Skin epidermis (tissue), 12 donors: ENCODE measurements at regions not wholly inside any gene's neighbourhood (a gene's known extent, or its start where the extent isn't known, plus 50 kb on each side); places are given as distances from the start of the nearest gene placed in this dataset.

Experiments
- H3K27ac ChIP-seq, 21 experiments: fragments of 200-600 bp; sonication (generic) in 11 of 21; one replicate each; pipeline ENCODE4 v1.5.0; 2020; ENCODE audit warnings: mild to moderate bottlenecking in 3 of 21, inconsistent platforms in 2 of 21, moderate library complexity in 2 of 21
- H3K4me3 ChIP-seq, 7 experiments: fragments of 200-600 bp; sonication (generic) in 2 of 7; one replicate each; pipeline ENCODE4 v1.5.0; 2020; ENCODE audit warnings: inconsistent platforms in 2 of 7, mild to moderate bottlenecking in 2 of 7, moderate library complexity in 1 of 7

DNA sequence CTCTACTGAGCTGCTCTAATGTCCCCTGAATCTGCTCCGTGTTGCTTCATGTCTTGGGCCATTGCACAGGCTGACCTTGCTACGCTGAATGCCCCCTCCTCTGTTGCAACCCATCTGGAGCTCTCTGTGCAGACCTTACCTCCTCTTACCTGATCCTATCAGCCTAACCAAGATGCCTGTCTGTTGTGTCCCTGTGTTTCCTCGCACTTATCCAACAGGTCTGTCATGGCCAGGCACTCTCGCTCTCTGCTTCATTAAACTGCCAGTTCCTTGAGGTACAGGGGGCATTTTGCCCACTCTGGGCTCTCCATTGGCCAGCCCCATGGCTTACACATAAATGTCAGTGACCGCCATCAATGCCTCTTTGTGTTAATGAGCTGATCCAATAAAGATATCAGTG lies 277.7 kb upstream of the TSHZ3 start:
- H3K27ac ChIP-seq = no peak overlapping the region
- no peak overlapping the region for H3K4me3 ChIP-seq

DNA sequence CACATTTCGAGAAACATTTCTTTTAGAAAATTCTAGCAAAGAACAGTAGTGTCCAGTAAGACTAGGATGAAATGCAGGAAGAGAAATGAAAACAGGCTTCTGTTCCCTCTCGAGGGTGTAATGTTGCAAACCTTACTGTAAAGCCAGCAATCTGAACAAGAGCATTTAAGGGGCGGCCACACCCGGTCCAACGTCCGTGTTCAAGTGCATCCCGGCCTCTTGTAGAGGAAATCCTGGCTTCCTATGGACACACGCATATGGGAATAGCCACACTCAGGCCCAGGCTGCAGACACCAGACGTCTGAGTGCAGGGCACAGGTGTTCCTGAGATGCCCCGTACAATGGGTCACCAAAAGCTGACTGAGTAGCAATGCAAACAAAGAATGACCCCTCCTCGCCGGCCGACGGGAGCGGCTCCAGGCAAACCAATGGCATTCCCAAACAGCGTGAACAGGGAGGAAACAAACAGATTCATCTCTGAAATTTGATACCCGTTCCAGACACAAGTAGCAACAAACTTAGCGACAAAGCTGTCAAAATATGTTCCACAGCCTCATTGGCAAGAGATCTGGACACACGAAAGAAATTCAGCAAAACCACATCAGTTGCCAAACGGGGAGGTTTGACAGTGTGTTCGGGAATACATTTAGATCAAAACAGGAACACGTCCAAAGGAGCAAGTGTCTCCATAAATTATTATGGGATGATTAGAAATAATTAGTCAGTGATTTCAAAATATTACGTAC lies 278.6 kb upstream of the TSHZ3 start:
- no peak overlapping the region for H3K4me3 ChIP-seq
- H3K27ac ChIP-seq = no peak overlapping the region

DNA sequence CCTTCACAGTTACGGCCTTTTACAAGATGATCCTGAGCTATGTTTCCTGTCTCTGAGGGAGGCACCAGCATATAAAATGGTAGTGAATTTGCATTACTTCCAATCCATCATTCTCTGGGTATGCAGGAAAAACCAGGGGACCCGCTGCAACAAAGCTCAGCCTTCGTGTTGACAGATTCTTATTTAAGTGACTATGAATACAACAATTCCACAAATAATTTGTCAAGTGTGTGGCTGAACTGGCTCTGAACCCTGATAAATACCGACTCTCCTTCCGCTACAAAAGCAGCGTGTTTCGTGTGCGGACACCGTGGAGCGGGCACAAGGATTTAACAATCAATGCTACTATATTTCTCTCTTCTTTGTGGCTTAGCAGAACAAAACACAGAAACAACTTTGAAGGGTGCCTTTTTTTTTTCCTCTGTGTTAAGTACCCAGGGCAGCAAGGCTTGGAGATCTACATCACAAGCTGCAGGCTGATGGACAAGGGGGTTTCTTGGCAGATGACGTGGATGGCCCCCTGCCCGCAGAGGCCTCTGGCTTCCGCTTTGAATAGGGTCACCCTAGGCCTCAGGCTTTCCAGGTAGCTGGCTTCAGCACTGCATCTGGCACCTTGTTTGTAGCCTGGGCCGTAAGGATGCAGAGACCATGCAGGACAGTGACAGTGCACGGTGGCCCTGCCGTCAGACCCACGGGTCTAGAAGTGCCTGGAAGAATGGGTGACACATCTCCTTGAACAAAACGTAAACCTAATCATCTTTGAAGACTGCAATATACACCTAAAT lies 280.5 kb upstream of the TSHZ3 start:
- Histone ChIP-seq H3K27ac (no peak overlapping the region), H3K4me3 (no peak overlapping the region)

DNA sequence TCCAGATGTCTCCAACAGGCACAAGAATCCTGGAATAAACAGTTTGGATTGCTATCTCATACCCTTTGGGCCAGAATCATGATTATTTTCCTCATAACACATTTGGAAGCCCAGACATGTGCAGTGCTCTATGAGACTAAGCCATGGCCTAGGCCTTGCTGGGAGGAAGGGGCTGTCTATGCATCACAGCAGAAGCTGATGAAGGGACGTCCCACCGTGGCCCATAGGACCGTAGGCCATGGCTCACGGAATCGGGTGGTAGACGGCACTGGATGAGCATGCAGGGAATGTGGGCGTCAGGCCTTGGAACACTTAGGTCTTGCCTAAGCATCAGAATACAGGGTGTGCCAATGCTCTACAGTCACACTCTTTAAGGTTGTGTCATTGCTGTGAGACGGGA lies 283.8 kb upstream of the TSHZ3 start:
- no peak overlapping the region for H3K4me3 ChIP-seq
- H3K27ac ChIP-seq = no peak overlapping the region

DNA sequence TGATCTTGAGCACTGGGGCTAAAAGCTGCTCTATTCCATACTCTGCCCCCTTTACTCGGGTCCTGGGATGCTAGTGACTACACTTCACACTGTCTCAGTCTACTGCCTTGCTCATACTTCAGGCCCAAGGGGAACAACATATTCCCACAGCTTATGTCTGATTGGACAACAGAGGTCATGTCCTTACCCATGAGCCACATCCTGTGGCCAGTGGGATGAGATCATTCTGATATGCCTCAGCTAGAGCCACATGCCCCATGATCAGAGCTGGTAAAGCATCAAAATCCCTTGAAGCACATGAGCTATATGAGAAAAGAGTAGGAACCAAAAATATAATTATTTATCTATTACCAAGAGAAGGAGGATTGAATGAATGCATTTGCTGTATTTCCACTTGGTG lies 290.1 kb upstream of the TSHZ3 start:
- no peak overlapping the region for H3K4me3 ChIP-seq
- H3K27ac ChIP-seq = no peak overlapping the region

DNA sequence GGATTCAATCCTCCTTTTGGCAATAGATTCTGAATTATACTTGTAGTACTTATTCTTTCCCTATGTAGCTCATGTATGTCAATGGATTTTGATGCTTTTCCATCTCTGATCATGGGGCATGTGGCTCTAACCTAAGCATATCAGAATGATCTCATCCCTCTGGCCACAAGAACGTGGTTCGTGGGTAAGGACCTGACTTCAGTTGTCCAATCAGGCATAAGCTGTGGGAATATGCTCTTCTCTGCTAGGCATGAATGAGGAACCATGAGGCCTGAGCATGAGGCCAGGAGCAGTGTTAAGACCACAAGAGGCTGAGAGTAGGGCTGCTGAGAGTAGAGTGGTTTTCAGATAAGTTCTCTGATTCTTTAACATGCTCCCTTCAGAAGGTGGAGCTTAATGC lies 292.4 kb upstream of the TSHZ3 start:
- H3K27ac ChIP-seq = no peak overlapping the region

DNA sequence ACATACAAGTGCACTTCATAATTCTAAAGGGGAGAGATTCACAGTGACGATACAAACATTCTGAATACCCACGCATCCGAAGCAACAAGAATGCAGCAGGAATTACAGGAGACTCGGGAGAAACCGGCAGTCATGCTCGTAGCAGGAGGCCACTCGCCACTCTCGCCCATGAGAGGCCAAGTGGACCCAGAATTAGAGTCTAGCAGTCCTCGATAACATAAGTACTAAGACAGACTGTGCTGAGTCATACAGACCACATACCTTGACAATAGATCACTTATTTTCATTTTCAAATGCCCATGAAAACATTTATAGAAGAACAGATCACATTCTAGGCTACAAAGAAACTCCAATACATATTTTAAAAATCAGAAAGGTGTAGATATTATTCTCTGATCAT lies 299.1 kb upstream of the TSHZ3 start:
- H3K27ac ChIP-seq = no peak overlapping the region
- no peak overlapping the region for H3K4me3 ChIP-seq

More for the DNA sequence above, 292.4 kb upstream of the TSHZ3 start:
- no peak overlapping the region for H3K4me3 ChIP-seq

DNA sequence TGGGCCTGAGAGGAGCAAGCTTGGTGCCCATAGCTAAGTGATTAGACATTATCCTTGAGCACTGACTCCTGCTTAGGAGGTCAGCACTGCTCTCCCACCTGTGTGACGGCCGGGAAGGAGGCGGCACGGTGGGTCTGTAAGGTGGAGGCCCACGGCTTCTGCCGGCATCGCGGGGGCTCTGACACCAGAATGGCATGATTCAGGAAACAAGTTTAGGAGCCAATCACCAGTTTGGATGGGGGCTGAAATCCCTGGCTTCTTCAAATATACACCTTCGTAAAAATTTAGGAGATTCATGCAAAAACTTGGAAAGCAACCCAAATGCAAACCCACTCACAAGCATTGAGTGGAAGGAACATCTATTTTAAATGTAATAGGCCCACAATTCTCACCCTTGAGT lies 307.3 kb upstream of the TSHZ3 start:
- Histone ChIP-seq H3K27ac (no peak overlapping the region), H3K4me3 (no peak overlapping the region)

DNA sequence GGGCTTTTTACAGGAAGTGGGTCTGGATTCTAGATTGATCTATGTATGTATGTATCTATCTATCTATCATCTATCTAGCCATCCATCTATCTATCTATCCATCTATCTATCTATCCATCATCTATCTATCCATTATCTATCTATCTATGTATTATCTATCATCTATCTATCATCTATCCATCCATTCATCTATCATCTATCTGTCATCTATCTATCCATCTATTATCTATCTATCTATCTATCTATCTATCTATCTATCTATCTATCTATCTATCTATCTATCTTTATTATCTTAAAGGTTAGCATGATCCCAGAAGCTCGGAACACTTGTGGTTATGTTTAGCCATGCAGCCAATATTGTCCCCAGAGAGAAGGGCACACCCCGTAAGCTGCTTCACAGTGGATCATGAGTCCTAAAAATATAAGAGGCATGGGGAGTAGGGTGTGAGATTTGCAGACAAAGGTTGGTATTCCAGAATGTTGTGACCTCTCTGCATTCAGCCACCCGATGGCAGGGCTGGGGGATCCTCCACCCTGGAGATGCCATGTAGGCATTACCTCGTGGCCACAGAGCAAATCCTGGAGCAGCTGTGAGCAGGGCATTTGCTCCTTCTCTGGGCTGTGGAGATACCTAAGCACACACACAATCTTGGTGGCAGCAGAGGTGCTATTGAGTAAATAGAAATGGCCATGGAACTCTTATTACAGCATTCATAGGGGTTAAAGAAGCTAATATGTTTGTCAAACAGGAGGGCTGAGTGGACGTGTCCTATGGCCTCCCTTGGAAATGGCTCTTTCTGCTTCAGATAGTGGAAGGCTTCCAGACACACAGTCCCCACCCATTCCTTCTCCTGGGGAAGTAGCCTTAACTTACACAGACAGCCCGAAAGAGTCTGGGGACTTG lies 310.0 kb upstream of the TSHZ3 start:
- H3K4me3 ChIP-seq = no peak overlapping the region
- no peak overlapping the region for H3K27ac ChIP-seq

DNA sequence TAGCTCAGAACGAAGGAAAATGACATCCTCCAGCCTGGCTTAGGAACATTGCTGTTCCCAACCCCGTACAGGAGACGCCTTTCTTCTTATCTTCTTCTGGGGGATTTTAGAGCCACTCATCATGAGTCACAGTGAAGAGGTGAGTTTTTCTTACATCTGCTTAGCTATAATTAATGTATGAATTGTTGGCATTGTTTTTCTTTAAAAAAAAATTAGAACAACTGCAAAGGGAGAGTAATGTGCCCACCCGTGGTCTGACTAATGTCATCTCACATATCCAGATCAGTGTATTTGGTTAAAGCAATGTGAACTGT lies 310.6 kb upstream of the TSHZ3 start:
- Histone ChIP-seq H3K27ac (no peak overlapping the region), H3K4me3 (no peak overlapping the region)

DNA sequence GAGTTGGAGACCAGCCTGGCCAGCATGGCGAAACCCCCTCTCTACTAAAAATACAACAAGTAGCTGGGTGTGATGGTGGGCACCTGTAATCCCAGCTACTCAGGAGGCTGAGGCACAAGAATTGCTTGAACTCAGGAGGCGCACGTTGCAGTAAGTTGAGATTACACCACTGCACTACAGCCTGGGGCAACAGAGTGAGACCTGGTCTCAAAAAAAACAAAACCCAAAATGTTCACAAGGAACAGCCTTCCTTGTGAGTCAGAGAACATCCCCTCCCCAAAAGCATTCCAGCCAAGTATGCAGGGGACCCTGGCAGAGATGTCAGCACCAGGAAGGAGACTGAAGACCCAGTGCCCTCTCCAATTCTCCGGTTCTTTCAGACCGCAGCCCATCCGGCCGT lies 314.9 kb upstream of the TSHZ3 start:
- H3K27ac ChIP-seq = no peak overlapping the region
- no peak overlapping the region for H3K4me3 ChIP-seq

DNA sequence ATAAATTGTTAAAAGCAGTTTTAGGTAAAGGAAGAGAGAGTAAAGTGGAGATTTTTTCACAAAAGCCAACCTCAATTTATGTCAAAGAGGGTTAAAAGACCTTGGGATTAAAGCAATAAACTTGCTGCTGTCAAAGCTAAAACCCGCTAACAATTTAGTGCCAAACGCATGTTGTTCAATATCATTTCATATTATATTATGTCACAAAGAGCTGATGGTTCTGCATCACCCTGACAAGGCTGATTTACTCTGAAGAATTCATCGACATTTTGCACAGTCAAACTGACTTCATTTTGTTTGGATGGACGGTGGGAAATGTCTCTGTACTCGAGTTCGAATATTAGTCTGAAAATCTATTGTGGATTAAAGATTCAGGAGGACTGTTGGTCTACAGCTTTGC lies 315.8 kb upstream of the TSHZ3 start:
- Histone ChIP-seq H3K4me3 (no peak overlapping the region), H3K27ac (no peak overlapping the region)

DNA sequence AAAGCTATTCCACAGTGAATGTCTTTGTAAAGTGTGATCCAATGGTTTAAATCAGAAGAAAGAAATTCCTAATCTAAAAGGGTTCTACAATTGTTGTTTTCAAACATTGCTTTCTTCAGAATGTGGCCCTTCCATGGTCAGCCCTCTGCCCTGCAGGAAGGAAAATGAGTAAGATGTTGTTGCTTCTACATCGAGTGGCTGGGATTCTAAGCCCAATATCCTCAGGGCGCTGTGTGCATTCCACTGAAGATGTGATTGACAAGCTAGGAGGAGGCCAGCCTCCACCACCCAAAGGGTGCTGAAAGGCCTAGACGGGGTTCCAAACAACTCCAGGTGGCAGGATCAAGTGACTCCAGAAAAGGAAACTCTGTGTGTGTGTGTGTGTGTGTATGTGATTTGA lies 316.9 kb upstream of the TSHZ3 start:
- no peak overlapping the region for H3K27ac ChIP-seq

DNA sequence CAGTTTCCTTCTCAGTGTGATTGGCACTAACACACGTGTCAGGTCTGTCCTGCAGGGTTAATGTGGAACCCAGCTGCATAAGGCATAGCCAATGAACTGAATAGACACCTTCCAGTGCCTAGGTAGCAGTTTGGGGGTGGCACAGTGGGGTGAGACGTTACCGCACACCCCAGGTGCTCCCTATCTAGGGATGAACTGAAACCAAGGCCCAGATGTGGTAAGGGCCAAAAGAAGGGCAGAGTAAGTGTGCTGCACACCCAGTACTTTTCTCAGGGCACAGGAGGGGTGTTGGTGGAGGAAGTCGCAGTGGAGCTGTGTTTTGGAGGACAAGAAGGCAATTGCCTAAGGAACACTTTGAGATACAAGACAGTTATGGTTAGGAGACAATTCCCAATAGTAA lies 317.9 kb upstream of the TSHZ3 start:
- no peak overlapping the region for H3K27ac ChIP-seq
- H3K4me3 ChIP-seq = no peak overlapping the region

More for the DNA sequence above, 316.9 kb upstream of the TSHZ3 start:
- no peak overlapping the region for H3K4me3 ChIP-seq

DNA sequence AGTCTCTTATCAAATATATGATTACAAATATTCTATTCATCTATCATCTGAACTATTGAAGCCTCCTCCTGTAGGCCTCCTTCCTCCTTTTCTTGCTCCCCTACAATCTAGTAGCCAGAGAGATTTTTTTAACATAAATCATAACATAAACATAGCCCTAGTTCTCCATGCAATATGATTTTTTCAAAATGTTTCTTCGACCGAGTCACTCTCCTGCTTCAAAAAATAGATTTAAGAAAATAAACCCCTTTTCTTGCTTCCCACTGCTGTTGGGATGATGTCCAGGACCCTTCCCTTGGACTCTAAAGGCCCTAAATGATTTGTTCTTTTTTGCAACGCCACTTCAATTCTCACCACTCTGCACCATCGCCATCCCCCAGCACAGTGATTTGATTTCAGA lies 319.7 kb upstream of the TSHZ3 start:
- Histone ChIP-seq H3K27ac (no peak overlapping the region), H3K4me3 (no peak overlapping the region)

DNA sequence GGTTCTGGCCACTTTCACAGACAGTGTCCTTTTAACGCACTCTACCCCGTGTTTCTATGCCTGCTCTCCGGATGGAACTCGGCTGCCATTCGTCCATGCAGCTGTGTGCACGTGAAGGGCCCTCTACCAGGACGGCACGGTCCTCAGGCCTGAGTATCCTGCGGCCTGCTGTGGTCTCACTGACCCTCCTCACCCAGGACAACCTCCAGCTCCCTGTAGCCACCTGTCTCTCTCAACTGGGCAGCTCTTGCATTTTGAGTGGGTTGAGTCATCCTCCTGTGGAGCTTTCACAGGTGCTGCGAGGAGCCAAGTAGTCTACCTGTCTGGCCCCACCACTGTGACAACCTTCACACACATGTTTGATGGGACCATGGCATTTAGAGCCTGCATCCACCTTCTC lies 321.7 kb upstream of the TSHZ3 start:
- H3K4me3 ChIP-seq = no peak overlapping the region
- no peak overlapping the region for H3K27ac ChIP-seq

DNA sequence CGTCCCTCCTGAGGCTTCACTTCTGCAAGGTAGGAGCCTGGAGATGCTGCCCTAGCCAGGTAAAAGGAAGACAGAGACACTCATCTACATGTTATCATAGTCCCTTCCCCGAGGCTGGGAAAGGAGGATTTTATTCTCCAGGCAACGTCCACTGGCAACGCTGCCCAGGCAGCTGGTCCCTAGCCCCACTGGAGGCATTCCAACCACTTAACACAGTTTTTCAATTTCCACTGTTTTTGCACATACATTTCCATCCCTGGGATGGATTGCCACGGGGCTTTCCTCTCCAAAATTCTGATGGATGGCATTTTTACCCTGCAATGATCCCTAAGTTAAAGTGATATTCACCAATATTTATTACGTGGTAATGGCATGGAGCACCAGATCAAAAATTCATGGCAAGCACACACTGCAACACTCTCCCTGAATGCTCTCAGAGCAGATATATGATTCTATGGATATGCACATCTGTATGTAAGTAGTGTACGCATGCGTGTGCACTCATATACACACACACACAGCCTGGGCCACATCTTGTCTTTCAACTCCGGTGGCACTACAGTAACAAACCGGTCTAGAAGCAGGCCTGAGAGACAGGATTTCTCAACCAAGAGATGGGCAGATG lies 322.3 kb upstream of the TSHZ3 start:
- H3K4me3 ChIP-seq = no peak overlapping the region
- no peak overlapping the region for H3K27ac ChIP-seq

DNA sequence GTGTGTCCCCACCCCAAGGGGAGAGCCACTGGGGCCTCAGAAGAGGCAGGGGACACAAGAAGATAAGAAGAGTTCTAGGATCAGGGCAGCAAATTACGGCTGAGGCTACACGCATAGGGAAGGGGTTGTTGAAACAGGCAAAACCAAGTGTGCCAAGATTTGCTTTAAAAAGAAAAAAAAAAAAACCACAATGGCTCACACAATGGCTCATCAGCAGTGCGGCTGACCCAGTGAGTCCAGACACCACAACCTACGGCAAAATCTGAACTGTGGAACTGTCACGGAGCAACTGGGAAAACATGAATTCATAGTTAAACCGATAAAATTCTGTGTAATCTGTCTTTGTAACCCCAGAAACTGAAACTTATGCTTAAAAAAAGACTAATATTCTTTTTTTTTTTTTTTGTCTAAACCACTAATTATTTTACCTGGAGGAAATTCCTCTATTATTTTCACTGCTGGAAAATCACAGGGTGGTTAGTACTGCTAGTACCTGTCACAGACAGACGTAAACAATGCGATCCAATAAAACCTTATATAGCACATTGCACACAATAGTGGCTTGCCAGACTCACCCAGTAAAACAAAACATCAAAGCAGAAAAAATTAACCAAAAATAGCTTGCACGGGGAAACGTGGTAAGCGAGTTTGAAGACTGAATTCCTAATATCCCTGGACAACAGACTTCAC lies 325.4 kb upstream of the TSHZ3 start:
- Histone ChIP-seq H3K4me3 (no peak overlapping the region), H3K27ac (no peak overlapping the region)

DNA sequence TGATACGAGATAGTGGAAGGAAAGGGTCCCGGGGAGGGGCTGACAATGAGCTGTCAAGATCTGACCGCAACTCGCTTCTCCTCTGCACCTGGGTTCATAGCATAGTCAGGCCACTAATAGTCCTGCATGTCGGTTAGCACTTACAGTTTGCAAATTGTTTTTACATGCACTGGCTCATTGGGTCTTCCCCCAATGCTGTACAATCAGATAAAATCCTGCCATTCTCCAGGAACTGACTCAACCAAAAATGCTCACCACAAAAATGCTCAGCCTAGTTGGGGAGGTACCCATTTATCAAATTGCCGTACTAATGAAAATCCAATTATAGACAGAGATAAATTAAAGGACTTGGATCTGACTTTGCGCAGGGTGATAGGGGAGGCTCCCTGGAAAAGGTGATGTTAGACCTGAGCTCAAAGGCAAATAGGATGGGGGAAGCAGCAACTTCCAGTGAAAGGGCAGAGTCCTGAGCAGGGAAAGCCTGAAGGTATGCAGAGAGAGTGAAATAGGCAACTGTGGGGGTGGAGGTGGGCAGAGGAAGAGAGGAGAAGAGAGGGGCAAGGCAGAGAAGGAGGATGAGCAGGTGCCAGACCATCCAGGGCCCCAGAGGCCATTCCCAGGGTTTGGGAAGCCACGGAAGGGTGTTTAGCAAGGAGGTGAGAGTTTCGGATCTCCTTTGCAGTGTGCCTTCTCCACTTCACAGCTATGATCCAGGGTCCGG lies 326.1 kb upstream of the TSHZ3 start:
- Histone ChIP-seq H3K27ac (no peak overlapping the region), H3K4me3 (no peak overlapping the region)
